ENCODE measurements at regions not wholly inside any gene's neighbourhood (a gene's known extent, or its start where the extent isn't known, plus 50 kb on each side); places are given as distances from the start of the nearest gene placed in this dataset.

- TF ChIP-seq CTCF (IDR thresholded peaks at IDR 0.05), result no peak
- no peak for TF ChIP-seq POLR2A (IDR thresholded peaks at IDR 0.05)
These were observed 341.8 kb downstream of the FGF9 start for GRCh38 chr13:22012686-22013085.
